Kidney (tissue), 13 donors: ENCODE measurements at regions not wholly inside any gene's neighbourhood (a gene's known extent, or its start where the extent isn't known, plus 50 kb on each side); places are given as distances from the start of the nearest gene placed in this dataset.
A peak's percentile ranks its signal among the peaks of the same experiment; 100 is the strongest.
"Not testable (repeated sequence)": the region's sequence is repeated elsewhere in the genome, so short reads cannot be mapped to it uniquely, and the experiment has no call there.

Experiments
- DNase-seq, 5 donors: peaks; one replicate each; pipeline ENCODE4 v3.0.0-alpha.2; 2013 to 2020
- FAIRE-seq: peaks from 2 replicates; lab custom pipeline; 2012; peaks lifted over from hg19 to GRCh38; lab: Jason Lieb, UNC
- H3K27ac ChIP-seq, 2 donors: one replicate each; pipeline ENCODE4 v1.7.0; 2013; ENCODE audit warnings: low read depth in 2 of 2, low read length in 2 of 2, inconsistent platforms in 1 of 2
- H3K27me3 ChIP-seq: one replicate; pipeline ENCODE4 v1.7.1; 2013; ENCODE audit warnings: low read length, inconsistent platforms; ENCODE audit not compliant: control insufficient read depth, insufficient read depth
- H3K36me3 ChIP-seq, 3 donors: one replicate each; pipeline versions ENCODE4 v1.7.0 to v1.7.1; 2013; ENCODE audit warnings: low read length in 3 of 3, control low read depth in 1 of 3, inconsistent platforms in 1 of 3; ENCODE audit not compliant: insufficient read depth in 3 of 3, control insufficient read depth in 2 of 3
- H3K4me1 ChIP-seq, 3 donors: one replicate each; pipeline versions ENCODE4 v1.7.0 to v1.7.1; 2013; ENCODE audit warnings: low read length in 3 of 3, inconsistent platforms in 1 of 3, low read depth in 1 of 3; ENCODE audit not compliant: control insufficient read depth in 2 of 3, insufficient read depth in 2 of 3
- H3K4me3 ChIP-seq, 3 donors: one replicate each; pipeline versions ENCODE4 v1.7.0 to v1.8.1; 2013; ENCODE audit warnings: low read length in 3 of 3, control low read depth in 1 of 3, inconsistent platforms in 1 of 3
- H3K9ac ChIP-seq, 3 donors: one replicate each; pipeline versions ENCODE4 v1.7.0 to v1.7.1; 2013; ENCODE audit warnings: low read length in 3 of 3, control low read depth in 1 of 3, inconsistent platforms in 1 of 3
- H3K9me3 ChIP-seq, 3 donors: one replicate each; pipeline versions ENCODE4 v1.7.0 to v1.7.1; 2013; ENCODE audit warnings: low read length in 3 of 3, control low read depth in 1 of 3, inconsistent platforms in 1 of 3; ENCODE audit not compliant: control insufficient read depth in 2 of 3, insufficient read depth in 1 of 3
- intact Hi-C: fragments of 100-400 bp; cut with DNase I; formaldehyde crosslinking; loops from one replicate; pipeline ENCODE4 v1.11.1; 2022
- TF ChIP-seq, protein P1 (sequence below): IDR thresholded peaks from 3 replicates; pipeline ENCODE4 v1.5.1; 2012; ENCODE audit warnings: mild to moderate bottlenecking, moderate library complexity, borderline replicate concordance; ENCODE audit not compliant: insufficient read depth; ENCODE audit errors: extremely low read depth
- donor health status: control.
- donor health status: control.
- donor health status: control.
- donor health status: control.
- donor health status: control.
- donor health status: DM: yes; HTN: yes; CAD: no.
- donor health status: Normal renal cell carcinoma (clear cell type).

DNA sequence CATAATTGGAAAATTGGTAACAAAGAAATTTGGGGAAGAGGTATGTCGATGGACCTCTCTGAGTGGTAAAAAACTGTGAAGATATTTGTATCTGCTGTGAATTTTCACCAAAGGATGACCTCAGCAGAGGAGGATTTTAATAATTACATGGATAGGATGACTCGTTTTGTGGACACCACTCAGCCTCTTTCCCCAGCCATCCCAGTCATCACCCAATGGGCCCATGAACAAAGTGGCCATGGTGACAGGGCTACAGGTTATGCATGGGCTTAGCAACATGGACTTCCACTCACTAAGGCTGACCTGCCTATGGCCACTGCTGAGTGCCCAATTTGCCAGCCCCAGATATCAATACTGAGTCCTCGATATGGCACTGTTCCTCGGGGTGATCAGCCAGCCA lies 577.5 kb upstream of the FBXO33 start:
- no peak for FAIRE-seq
- intact Hi-C loops = no loop called here
- Histone ChIP-seq H3K27ac (no peak overlapping the region), H3K27me3 (no peaks in the 10 kb centered on the region), H3K36me3 (no peaks in the 10 kb centered on the region), H3K4me1 (peaks cover 0 to 2% (median 0%) of the 10 kb centered on the region in 3 donors), H3K9ac (no peak overlapping the region), H3K4me3 (no peak overlapping the region), H3K9me3 (no peaks in the 10 kb centered on the region)
- TF ChIP-seq, protein P1, sequence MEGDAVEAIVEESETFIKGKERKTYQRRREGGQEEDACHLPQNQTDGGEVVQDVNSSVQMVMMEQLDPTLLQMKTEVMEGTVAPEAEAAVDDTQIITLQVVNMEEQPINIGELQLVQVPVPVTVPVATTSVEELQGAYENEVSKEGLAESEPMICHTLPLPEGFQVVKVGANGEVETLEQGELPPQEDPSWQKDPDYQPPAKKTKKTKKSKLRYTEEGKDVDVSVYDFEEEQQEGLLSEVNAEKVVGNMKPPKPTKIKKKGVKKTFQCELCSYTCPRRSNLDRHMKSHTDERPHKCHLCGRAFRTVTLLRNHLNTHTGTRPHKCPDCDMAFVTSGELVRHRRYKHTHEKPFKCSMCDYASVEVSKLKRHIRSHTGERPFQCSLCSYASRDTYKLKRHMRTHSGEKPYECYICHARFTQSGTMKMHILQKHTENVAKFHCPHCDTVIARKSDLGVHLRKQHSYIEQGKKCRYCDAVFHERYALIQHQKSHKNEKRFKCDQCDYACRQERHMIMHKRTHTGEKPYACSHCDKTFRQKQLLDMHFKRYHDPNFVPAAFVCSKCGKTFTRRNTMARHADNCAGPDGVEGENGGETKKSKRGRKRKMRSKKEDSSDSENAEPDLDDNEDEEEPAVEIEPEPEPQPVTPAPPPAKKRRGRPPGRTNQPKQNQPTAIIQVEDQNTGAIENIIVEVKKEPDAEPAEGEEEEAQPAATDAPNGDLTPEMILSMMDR = no peak
- DNase-seq = peak in 1 of 5 donors; percentile 36

DNA sequence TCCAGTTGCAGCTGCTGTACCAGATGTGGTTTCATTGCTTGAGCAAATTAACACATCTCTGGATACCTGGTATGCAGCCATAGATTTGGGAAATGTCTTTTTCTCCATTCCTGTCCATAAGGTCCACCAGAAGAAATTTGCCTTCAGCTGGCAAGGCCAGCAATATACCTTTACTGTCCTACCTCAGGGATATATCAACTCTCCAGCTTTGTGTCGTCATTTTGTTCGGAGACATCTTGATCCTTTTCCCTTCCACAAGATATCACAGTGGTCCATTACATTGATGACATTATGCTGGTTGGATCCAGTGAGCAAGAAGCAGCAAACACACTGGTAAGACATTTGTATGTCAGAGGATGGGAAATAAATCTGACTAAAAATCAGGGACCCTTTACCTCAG lies 576.1 kb upstream of the FBXO33 start:
- H3K4me3 ChIP-seq, DNase-seq, FAIRE-seq, intact Hi-C loops, H3K9ac ChIP-seq, H3K27me3 ChIP-seq, H3K4me1 ChIP-seq, H3K27ac ChIP-seq, H3K36me3 ChIP-seq, H3K9me3 ChIP-seq: not testable (repeated sequence)

DNA sequence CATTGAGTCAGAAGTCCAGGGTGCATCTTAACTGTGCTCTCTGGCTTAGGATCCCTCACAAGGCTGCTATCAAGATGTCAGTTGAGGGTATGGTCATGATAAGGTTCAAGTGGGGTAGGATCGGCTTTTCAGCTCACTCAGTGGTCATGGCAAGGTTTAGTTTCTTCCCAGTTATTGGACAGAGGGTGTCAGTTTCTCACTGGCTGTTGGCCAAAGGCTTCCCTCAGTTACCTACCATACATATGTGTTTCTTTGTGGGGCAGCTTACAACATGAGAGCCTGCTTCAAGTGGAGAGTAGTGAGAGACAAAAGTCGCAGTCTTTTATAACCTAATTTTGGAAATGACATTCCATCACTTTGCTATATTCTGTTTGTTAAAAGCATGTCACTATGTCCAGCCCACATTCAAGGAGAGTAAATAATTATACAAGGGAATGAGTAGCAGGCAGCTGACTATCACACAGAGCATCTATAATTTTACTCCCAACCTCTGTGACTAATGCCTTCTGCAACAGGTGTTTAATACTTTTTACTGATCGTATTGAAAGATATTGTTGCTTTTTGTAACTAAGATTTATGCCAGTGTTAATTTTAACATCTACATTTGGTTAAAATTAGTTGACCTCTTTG lies 572.8 kb upstream of the FBXO33 start:
- DNase-seq = no peak
- FAIRE-seq = no peak
- no peaks in the 10 kb centered on the region for H3K36me3 ChIP-seq
- intact Hi-C loops = no loop called here
- no peak overlapping the region for H3K9ac ChIP-seq
- H3K27ac ChIP-seq = no peak overlapping the region
- H3K4me1 ChIP-seq = peaks cover 0 to 3% (median 0%) of the 10 kb centered on the region in 3 donors
- H3K4me3 ChIP-seq = no peak overlapping the region
- H3K27me3 ChIP-seq = no peaks in the 10 kb centered on the region
- TF ChIP-seq, protein P1 = no peak
- no peaks in the 10 kb centered on the region for H3K9me3 ChIP-seq

DNA sequence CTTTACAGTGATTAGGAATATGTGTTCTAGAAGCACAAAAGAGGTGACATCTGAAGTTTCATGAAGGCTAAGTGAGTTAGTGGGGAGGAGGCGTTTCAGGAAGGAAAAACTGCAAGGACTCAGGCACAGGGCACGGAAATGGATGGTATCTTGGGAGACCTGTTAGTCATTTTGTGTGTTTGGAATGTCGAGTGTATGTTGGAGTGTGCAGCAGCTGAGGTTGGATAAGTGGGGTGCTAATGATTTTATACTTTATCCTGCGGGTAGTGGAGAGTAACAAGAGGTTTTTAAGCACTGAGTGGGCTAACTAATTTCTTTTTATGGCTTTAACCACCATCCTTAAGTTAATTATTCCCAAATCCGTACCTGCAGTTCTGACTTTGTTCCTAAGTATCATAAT lies 571.5 kb upstream of the FBXO33 start:
- Histone ChIP-seq H3K9ac (no peak overlapping the region), H3K36me3 (no peaks in the 10 kb centered on the region), H3K27ac (no peak overlapping the region), H3K4me1 (peaks cover 0 to 3% (median 0%) of the 10 kb centered on the region in 3 donors), H3K4me3 (no peak overlapping the region), H3K27me3 (no peaks in the 10 kb centered on the region), H3K9me3 (no peaks in the 10 kb centered on the region)
- DNase-seq (peak in 2 of 5 donors; percentile 19 to 21), FAIRE-seq (no peak)
- intact Hi-C loops = no loop called here
- TF ChIP-seq, protein P1 = no peak
